ENCODE measurements at regions not wholly inside any gene's neighbourhood (a gene's known extent, or its start where the extent isn't known, plus 50 kb on each side); places are given as distances from the start of the nearest gene placed in this dataset.

DNA sequence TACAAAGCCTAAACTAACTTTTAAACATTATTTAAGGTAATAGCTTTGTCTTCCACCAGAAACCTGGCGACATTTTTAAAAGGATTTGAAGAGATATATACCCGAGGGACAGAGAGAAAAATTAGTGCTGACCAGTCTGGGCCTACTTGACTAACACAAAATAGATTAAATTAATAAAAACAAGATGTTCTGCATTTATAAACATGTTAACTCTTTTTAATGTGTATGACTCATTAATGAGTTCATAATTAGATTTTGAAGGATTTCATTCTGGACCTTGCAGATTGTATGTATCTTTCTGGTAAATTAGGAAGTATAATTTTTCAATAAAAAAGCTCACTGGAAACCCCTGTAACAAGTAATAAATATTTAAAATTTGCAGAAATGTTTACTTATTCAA lies 459.1 kb upstream of the CDH9 start:
- TF ChIP-seq CTCF (IDR thresholded peaks at IDR 0.05; ENCODE audit: low read depth, low read length) = no peak
- no peak for TF ChIP-seq EZH2phosphoT487 (IDR thresholded peaks at IDR 0.05; ENCODE audit: low read depth)

All from OCI-LY3 (cell line).